Superior temporal gyrus (tissue), 1 donor: ENCODE measurements at regions not wholly inside any gene's neighbourhood (a gene's known extent, or its start where the extent isn't known, plus 50 kb on each side); places are given as distances from the start of the nearest gene placed in this dataset.
"Not testable (repeated sequence)": the region's sequence is repeated elsewhere in the genome, so short reads cannot be mapped to it uniquely, and the experiment has no call there.

Source experiments
- DNase-seq: peaks from one replicate; pipeline ENCODE4 v3.0.0-alpha.2; 2016; ENCODE audit errors: extremely low spot score

DNA sequence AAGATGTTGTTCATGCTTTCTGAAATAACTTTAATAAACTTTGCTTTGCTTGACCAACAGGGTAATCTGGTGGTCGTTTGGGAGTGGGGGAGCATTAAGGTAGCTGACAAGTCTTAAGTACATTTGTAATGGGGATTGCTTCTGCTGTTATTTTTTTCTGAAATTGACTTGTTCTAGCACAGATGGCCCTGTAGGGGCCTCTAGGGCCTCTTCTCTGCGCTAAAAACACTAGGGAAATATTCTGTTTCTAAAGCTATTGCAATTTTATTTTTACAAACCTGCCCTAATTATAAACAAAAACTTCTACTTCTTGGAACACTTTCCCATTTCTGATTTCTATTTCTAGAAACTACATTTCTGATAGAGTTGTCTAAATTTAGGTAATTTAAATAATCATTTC, 191.3 kb upstream of the KCNJ3 start:
- DNase-seq: no peak

DNA sequence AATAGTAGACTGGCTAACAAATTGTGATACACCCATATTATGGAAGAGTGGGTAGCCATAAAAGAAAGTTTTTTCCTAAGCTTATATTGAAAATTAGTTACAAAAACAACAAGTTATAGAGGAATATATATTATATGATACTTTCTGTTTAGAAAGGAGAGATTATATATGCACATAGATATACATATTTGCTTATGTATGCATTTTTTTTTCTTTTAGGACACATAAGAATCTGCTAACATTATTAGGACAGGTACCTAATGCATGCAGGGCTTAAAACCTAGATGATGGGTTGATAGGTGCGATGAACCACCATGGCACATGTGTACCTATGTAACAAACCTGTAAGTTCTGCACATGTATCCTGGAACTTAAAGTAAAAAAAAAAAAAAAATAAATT, 179.6 kb upstream of the KCNJ3 start:
- no peak for DNase-seq

DNA sequence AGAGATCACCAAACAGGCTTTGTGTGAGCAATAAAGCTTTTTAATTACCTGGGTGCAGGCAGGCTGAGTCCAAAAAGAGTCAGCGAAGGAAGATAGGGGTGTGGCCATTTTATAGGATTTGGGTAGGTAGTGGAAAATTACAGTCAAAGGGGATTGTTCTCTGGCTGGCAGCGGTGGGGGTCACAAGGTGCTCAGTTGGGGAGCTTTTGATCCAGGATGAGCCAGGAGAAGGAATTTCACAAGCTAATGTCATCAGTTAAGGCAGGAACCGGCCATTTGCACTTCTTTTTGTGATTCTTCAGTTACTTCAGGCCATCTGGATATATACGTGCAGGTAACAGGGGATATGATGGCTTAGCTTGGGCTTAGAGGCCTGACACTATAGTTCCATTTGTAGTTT, 177.5 kb upstream of the KCNJ3 start:
- DNase-seq: not testable (repeated sequence)

DNA sequence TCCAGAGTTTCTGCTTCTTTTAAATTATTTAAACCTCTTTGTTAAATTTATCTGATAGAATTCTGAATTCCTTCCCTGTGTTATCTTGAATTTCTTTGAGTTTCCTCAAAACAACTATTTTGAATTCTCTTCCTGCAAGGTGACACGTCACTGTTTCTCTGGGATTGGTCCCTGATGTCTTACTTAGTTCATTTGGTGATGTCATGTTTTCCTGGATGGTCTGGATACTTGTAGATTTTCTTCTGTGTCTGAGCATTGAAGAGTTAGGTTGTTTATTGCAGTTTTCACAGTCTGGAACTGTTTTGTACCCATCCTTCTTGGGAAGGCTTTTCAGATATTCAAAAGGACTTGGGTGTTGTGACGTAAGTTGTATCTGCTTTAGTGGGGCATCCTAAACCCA, 172.3 kb upstream of the KCNJ3 start:
- no peak for DNase-seq

DNA sequence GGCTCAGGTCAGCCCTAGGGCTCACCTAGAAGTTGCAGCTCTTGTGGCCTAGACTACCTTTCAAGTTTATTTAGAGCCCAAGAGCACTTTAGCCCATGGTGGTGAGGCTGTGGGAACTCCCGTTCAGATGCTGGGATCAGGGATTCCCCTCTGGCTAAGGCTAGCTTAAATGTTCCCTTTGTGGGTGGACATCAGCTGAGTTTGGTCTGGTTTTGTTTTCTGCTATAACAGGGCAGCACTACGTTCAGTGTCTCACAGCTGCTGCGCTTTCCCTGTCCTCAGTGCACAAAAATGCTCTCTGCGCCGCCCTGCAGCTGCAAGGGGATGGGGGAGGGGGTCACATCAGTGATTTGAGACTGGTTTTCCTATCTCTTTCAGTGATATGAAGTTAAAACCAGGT, 170.5 kb upstream of the KCNJ3 start:
- DNase-seq: no peak

DNA sequence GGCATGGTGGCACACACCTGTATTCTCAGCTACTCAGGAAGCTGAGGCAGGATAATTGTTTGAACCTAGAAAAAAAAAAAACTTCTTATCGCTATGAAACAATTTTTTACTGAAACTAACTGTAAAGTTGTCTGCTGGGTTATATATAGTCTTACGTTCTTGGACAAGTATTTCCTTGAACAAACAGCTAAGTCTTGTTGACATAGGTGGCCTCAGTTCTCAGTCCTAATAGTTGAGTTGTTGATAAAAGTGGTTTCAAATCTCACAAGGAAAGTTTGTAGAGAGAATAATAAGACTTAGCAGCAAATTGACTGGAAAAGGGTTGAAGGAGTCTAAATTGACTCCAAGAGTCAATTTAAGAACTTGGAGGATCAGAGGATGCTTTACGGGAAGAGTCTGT, 166.5 kb upstream of the KCNJ3 start:
- DNase-seq: no peak

DNA sequence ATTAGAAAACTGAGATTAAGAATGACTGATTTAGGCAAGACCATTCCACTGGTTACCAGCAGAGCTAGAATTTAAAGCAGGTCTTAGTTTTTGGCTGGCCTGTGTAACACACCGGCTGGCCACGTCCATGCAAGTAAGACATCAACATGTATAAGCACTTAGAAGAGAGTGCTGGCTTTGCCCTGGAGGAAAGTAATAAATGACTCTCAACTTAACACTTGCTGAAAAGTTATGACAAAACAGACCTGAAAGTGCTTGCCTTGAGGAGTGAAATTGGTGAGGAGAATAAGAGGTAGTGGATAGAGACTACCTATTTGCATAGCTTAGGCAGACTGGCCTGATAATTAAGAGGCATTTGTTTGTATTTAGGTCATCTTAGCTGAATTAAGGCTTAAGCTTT, 165.7 kb upstream of the KCNJ3 start:
- DNase-seq: no peak

DNA sequence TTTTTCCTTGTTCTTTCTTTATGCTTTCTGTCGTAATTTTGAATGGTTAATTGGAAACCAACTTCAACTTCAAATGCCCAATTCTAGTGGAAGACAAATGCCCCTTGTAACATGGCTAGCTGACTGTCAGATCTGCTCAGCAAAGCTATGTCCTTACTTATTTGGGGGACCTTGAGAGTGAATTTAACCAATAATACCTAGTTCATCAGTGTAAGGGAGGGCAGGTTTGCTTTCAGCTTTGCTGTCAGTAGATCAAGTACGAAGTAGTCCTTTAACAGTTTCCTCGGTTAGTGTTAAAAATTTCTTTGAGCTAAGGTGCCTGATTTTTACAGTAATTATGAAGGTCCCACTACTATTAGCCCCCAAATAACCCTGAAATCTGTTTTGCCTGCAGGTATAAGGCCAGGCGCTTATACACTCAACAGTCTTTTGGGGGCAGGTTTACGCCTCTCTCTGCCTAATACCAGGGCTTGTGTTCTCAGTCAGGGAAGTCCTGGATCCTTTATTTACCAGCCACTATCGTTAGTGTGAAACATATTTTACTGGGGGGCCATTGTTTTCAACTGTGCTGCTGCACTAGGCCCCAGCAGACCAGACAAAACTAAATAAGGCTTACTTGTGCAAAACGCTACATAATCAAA, 165.1 kb upstream of the KCNJ3 start:
- no peak for DNase-seq

DNA sequence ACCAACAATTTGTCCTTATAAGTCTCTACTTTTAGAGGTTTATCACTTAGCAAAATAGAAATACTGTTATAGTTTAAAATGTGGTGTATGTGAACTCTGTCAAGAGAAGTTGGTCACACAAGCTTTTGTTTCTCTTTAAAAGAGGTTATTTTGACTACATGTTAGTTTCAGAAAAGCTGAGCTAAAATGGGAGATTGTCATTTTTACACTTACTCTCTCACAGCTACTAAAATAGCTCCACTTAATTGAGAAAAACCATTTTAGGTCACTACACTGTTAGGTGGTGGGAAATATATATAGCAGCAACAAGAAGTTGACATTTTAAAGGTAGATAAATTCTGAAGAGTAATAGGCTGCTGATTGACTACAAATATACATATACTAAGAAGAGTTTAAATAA, 161.5 kb upstream of the KCNJ3 start:
- DNase-seq: no peak

DNA sequence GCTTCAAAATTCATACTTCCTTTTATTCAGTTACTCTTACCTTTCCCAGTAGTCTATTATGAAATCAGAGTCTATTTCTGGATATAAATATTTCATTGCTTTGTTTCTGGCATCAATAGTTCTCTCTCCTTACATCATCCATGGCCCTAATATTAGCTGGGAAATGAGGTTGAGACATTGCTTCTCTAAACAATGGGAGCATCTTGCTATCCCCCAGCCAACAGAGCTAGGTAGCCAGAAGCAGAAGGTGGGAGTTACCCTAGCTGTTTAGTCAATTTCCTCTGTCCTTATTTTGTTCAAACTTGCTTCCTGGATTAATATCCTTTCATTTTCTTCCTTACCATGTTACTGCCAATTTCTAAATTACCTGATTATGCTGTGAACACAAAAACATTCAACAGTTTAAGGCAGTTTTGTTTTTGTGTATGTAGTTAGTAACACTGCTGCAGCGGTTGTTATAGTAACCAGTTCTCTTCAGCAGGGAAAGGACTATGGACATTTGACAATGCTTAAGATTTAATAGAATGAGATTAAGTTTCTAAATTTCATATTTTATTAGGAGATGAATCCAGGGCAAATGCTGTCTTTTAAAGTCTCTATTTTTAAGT, 160.5 kb upstream of the KCNJ3 start:
- no peak for DNase-seq

DNA sequence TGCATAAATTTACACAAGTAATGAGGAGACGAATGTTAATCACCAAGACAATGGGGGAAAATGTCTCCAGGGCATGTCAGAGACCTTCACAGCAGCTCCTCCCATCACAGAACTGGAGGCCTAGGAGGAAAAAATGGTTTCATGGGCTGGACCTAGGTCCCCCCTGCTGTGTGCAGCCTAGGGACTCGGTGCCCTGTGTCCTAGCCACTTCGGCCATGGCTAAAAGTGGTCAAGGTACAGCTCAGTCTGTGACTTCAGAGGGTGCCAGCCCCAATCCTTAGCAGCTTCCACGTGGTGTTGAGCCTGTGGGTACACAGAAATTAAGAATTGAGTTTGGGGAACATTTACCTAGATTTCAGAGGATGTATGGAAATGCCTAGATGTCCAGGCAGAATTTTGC, 152.2 kb upstream of the KCNJ3 start:
- no peak for DNase-seq

DNA sequence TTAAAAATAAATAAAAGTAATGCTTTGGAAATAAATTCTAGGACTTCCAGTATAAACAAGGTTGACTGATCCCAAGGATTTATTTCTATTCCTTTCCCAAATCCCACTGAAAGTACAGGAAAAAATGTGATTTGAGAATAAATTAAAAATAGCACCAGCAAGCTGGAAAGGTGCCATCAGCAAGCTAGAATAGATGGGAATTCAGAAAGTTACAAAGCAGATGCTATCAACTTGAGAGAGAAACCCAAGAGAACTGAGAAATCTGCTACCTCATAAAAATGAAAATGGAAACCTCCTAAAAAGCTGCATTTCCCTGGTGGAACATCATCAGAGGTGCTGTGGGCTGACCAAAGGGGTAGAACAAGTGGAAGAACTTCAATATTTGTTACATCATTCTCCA, 148.6 kb upstream of the KCNJ3 start:
- peak; percentile 53 for DNase-seq

DNA sequence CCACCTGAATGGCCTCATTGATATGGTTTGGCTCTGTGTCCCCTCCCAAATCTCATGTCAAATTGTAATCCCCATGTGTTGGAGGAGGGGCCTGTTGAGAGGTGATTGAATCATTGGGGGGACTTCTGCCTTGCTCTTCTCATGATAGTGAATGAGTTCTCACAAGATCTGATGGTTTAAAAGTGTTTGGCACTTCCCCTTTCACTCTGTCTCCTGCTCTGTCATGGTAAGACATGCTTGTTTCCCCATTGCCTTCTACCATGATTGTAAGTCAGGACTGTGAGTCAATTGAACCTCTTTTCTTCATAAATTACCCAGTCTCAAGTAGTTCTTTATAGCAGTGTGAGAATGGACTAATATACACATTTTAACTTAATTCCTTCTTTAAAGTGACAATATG, 146.8 kb upstream of the KCNJ3 start:
- DNase-seq: no peak

DNA sequence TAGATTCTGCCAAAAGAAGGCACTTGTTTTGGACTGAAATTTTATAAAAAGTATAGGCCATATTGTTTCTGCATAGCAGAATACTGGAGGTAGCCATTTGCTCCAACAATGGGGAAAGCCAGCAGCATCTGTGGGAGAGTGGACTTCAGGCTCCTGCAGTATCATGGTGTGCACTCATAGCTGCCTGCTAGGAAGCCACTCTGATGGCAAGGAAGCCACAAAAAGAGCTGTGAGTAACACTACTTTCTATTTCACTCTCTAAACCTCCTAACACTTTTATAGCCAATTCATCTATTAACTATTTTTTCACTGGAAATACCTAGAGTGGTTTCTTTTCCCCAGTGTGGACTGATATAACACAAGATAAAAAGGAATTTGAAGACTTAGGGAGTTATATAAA, 144.4 kb upstream of the KCNJ3 start:
- DNase-seq: no peak

DNA sequence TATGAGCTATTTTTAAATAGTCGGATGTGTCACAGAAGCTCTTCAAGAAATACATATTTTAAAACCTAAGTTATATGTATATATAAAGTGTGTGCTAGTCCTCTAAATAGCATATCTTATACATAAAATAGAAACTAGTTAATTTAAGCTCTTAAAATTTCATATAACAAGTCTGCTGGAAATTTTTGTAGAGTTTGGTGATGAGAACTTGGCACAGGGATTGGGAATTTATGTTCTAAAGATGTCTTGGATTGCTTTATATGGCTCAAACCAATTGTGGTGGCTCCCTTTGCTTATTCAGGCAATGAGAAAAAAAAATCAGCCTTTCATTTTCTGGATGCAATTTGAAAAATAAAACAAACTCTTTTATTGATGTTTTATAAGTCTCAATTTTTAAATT, 142.8 kb upstream of the KCNJ3 start:
- DNase-seq: peak; percentile 66

DNA sequence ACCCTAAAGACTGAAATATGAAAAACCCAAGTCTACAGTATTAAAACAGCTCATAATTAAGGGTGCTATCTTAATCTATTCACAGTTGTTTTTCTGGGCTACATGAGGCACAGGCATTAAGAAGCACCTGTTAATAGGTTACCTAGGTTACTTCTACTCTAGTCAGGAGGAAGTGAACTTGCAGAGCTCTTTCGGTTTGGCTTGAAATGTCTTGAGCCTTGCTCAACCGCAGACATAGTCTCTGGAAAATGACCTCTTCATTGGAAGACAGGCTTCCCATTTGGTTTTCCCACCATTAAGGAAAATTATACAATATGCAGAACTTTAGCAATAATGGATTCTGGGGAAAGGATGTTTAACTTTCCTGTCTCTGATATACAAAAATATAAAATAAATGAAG, 142.3 kb upstream of the KCNJ3 start:
- no peak for DNase-seq

DNA sequence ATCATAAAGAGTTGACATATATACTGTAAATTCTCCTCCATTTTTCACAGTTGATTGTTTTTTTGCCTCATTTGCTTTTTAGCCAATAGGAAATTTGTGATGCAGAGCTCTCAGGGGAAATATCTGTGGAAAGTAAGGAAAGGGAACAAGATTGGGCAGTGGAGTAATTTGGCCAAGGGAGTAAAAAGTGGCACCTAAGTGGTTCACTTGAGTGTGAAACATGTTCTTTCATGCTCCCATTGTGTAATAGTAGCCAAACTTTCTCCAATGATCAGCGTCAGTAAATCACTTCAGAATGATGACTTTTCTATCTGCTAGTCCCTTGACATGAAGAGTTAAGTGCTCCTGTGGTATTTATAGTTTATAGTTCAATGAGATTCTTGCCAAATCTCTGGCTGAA, 141.9 kb upstream of the KCNJ3 start:
- DNase-seq: no peak

DNA sequence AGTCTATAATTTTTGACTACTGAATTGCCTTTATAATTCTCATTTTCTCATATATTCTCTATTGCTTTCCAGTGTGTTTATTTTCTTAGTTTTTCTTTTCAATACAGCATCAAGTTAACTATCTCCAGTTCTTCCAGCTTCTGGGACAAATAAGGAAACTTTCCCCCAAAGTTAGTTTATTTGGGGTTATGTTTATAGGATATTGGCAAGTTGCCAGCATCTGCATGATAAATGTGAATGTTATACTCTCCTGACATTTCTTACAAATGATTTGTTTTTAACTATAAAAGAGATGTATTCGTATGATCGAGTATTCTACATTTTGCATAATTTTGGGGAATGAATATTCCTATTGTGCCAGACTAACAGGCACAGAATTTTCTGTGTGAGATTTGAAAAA, 140.6 kb upstream of the KCNJ3 start:
- no peak for DNase-seq

DNA sequence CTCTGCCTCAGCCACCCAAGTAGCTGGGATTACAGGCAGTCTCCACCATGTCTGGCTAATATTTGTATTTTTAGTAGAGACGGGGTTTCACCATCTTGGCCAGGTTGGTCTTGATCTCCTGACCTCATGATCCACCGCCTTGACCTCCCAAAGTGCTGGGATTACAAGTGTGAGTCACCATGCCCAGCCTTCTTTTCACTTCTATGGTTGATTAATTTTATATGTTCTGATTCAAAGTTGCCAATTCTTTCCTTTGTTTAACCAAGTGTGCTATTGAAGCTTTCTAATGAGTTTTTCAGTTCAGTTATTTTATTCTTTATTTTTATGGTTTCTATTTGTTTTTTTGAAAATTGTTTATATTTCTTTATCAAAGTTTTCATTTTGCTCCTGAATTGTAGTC, 133.1 kb upstream of the KCNJ3 start:
- DNase-seq: no peak

DNA sequence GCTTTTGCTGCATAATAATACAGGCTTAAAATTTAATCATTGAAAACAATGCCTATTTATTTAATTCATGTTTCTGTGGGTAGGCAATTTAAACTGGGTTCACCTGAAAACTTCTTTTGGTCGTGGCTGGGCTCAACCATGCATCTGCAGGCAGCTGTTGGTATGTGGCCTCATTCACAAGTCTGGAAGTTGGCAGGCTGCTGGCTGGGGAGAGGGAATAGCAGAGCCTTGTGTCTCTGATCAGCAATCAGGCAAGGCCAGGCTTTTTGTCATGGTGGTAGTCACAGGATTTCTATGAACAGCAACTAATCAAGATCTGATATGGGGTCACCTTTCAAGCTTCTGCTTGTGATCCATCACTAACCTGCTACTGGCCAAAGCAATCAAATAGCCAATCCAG, 130.1 kb upstream of the KCNJ3 start:
- no peak for DNase-seq

DNA sequence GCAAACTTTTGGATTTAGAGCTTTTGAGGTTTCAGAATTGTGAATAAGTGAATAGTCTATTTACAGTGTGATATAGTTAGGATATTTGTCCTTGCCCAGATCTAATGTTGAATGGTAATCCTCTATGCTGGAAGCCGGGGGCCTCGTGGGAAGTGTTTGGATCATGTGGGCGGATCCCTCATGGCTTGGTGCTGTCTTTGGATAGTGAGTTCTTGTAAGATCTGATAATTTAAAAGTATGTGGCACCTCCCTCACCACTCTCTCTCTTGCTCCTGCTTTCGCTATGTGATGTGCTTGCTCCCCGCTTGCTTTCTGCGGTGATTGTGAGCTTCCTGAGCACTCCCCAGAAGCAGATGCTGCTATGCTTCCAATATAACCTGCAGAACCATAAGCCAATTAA, 128.0 kb upstream of the KCNJ3 start:
- DNase-seq: no peak

DNA sequence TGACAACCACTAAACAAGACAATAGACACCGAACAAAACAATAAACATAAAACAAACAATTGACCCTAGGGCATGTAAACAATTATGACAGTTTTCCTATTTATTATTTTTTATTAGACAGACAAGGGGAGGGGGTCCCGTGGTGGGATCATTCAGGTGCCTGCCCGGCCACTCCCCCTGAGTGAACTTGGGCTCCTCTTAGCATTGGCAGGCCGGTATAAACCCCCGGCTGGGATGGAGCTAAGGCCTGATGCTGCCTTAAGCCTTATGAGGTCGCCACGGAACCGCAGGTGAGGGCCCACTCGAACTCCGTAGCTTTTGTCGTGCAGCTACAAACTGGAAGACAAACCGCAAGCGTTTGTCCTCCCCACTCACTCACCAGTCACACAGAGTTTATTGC, 121.8 kb upstream of the KCNJ3 start:
- DNase-seq: not testable (repeated sequence)

DNA sequence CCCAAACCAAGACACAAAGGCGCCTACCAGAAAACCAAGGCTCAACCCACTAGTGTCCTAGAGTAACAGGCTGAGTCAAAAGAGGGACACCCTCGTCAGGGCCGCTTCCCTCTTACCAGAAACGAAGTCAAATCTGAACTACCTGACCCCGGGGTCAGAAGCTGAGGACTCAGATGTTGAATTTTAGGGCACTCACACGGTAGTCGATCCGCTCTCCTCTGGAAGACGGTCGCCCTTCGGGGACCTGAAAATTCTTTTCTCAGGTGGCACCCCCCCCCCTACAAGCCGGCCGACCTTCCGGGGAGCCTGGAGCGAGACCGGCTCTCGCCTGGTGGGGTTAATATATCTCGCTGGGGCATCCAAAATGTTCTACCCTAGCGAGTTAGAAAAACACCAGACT, 121.1 kb upstream of the KCNJ3 start:
- DNase-seq: no peak

DNA sequence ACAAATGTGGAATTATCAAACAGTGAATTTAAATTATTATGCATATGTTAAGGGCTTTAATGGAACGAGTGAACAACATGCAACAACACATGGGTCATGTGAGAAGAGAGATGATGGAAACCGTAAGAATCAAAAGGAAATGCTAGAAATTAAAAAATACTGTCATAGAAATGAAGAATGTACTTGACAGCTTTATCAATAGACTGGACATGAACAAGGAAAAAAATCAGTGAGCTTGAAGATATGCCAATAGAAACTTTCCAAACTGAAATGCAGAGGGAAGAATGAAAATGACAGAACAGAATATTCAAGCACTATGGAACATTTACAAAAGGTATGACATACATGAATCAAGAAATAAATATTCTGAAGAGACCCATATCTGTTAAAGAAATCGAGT, 117.7 kb upstream of the KCNJ3 start:
- DNase-seq: no peak
